NCI-H187 (cell line): ENCODE measurements at regions not wholly inside any gene's neighbourhood (a gene's known extent, or its start where the extent isn't known, plus 50 kb on each side); places are given as distances from the start of the nearest gene placed in this dataset.

Source experiments
- DNase-seq, 2 experiments: peaks; one replicate each; lab custom pipeline; 2025; lab: John Stamatoyannopoulos, UW

GRCh38 chr21:36555199-36555800, 75.4 kb upstream of the CLDN14 start:
- no peak for DNase-seq

- no peak for DNase-seq
Measured at GRCh38 chr21:36557316-36557715, 77.4 kb upstream of the CLDN14 start.

- DNase-seq, result no peak
Measured at GRCh38 chr21:36560933-36561575, 81.1 kb upstream of the CLDN14 start.

GRCh38 chr21:36563341-36563926, 83.5 kb upstream of the CLDN14 start:
- no peak for DNase-seq

- no peak for DNase-seq
Measured at GRCh38 chr21:36564647-36565046, 84.7 kb upstream of the CLDN14 start.

GRCh38 chr21:36565540-36565939, 85.6 kb upstream of the CLDN14 start:
- DNase-seq, result no peak

- no peak for DNase-seq
Measured at GRCh38 chr21:36566644-36567043, 86.7 kb upstream of the CLDN14 start.

- peak; percentile 12 to 21 for DNase-seq
Measured at GRCh38 chr21:36567216-36567885, 87.4 kb upstream of the CLDN14 start.

GRCh38 chr21:36569511-36569910, 89.6 kb upstream of the CLDN14 start:
- no peak for DNase-seq

GRCh38 chr21:36571556-36571955, 91.6 kb upstream of the CLDN14 start:
- no peak for DNase-seq

- no peak for DNase-seq
Measured at GRCh38 chr21:36572039-36572438, 92.1 kb upstream of the CLDN14 start.

GRCh38 chr21:36575306-36575705, 95.4 kb upstream of the CLDN14 start:
- no peak for DNase-seq

GRCh38 chr21:36576441-36576840, 96.5 kb upstream of the CLDN14 start:
- DNase-seq, result no peak

GRCh38 chr21:36579898-36580297, 100.0 kb upstream of the CLDN14 start:
- DNase-seq, result no peak

GRCh38 chr21:36582271-36582670, 102.3 kb upstream of the CLDN14 start:
- DNase-seq, result no peak

GRCh38 chr21:36583591-36583990, 103.7 kb upstream of the CLDN14 start:
- no peak for DNase-seq

GRCh38 chr21:36584980-36585940, 105.3 kb upstream of the CLDN14 start:
- no peak for DNase-seq

- no peak for DNase-seq
Measured at GRCh38 chr21:36587388-36587787, 107.5 kb upstream of the CLDN14 start.

GRCh38 chr21:36589352-36589971, 109.5 kb upstream of the SIM2 start:
- DNase-seq, result peak in 1 of 2 experiments; percentile 8

- no peak for DNase-seq
Measured at GRCh38 chr21:36591326-36591970, 107.5 kb upstream of the SIM2 start.

- no peak for DNase-seq
Measured at GRCh38 chr21:36596174-36596573, 102.7 kb upstream of the SIM2 start.
